Mucosa of rectum (tissue), 2 donors: ENCODE measurements at regions not wholly inside any gene's neighbourhood (a gene's known extent, or its start where the extent isn't known, plus 50 kb on each side); places are given as distances from the start of the nearest gene placed in this dataset.
A peak's percentile ranks its signal among the peaks of the same experiment; 100 is the strongest.

Experiments
- H3K27ac ChIP-seq, 2 donors: one replicate each; pipeline ENCODE4 v1.7.0; 2013; ENCODE audit warnings: inconsistent platforms in 2 of 2, low read depth in 2 of 2, low read length in 2 of 2
- H3K27me3 ChIP-seq, 2 donors: one replicate each; pipeline ENCODE4 v1.7.0; 2013; ENCODE audit warnings: low read length in 2 of 2; ENCODE audit not compliant: control insufficient read depth in 2 of 2, insufficient read depth in 2 of 2
- H3K36me3 ChIP-seq, 2 donors: one replicate each; pipeline ENCODE4 v1.7.0; 2013; ENCODE audit warnings: low read length in 2 of 2; ENCODE audit not compliant: control insufficient read depth in 2 of 2, insufficient read depth in 2 of 2
- H3K4me1 ChIP-seq, 2 donors: one replicate each; pipeline ENCODE4 v1.7.0; 2013; ENCODE audit warnings: low read length in 2 of 2, mild to moderate bottlenecking in 1 of 2; ENCODE audit not compliant: control insufficient read depth in 2 of 2, insufficient read depth in 2 of 2
- H3K4me3 ChIP-seq, 2 donors: one replicate each; pipeline ENCODE4 v1.7.0; 2013; ENCODE audit warnings: low read length in 2 of 2
- H3K9ac ChIP-seq, 2 donors: one replicate each; pipeline ENCODE4 v1.7.0; 2013; ENCODE audit warnings: low read length in 2 of 2, low read depth in 1 of 2, mild to moderate bottlenecking in 1 of 2
- H3K9me3 ChIP-seq, 2 donors: one replicate each; pipeline ENCODE4 v1.7.0; 2013; ENCODE audit warnings: low read length in 2 of 2; ENCODE audit not compliant: control insufficient read depth in 2 of 2
- donor health status: healthy.
- donor health status: Normal muscosa, but diverticular disease.

GRCh38 chr12:91940322-91940721, 205.3 kb downstream of the BTG1 start:
- Histone ChIP-seq H3K4me3 (no peak overlapping the region), H3K27ac (no peak overlapping the region), H3K9ac (no peak overlapping the region), H3K36me3 (no peaks in the 10 kb centered on the region), H3K27me3 (no peaks in the 10 kb centered on the region), H3K9me3 (no peaks in the 10 kb centered on the region), H3K4me1 (no peaks in the 10 kb centered on the region)

- Histone ChIP-seq H3K27ac (no peak overlapping the region), H3K9ac (no peak overlapping the region), H3K9me3 (no peaks in the 10 kb centered on the region), H3K4me1 (peaks cover 0 to 2% of the 10 kb centered on the region in 2 donors), H3K4me3 (no peak overlapping the region), H3K36me3 (no peaks in the 10 kb centered on the region), H3K27me3 (no peaks in the 10 kb centered on the region)
Measured at GRCh38 chr12:91937706-91938105, 207.9 kb downstream of the BTG1 start.

- Histone ChIP-seq H3K27me3 (no peaks in the 10 kb centered on the region), H3K27ac (no peak overlapping the region), H3K4me3 (no peak overlapping the region), H3K9me3 (no peaks in the 10 kb centered on the region), H3K4me1 (peaks cover 0 to 2% of the 10 kb centered on the region in 2 donors), H3K9ac (no peak overlapping the region), H3K36me3 (no peaks in the 10 kb centered on the region)
Measured at GRCh38 chr12:91937009-91937408, 208.6 kb downstream of the BTG1 start.

GRCh38 chr12:91935296-91935695, 210.3 kb downstream of the BTG1 start:
- Histone ChIP-seq H3K27me3 (no peaks in the 10 kb centered on the region), H3K27ac (no peak overlapping the region), H3K9me3 (no peaks in the 10 kb centered on the region), H3K36me3 (no peaks in the 10 kb centered on the region), H3K4me1 (peaks cover 0 to 15% of the 10 kb centered on the region in 2 donors), H3K9ac (no peak overlapping the region), H3K4me3 (no peak overlapping the region)

GRCh38 chr12:91931111-91931510, 214.5 kb downstream of the BTG1 start:
- H3K36me3 ChIP-seq = no peaks in the 10 kb centered on the region
- H3K9ac ChIP-seq = no peak overlapping the region
- H3K9me3 ChIP-seq = no peaks in the 10 kb centered on the region
- H3K27ac ChIP-seq = peak overlapping the region in 1 of 2 donors; percentile 49
- no peak overlapping the region for H3K4me3 ChIP-seq
- H3K4me1 ChIP-seq = peaks cover 0 to 15% of the 10 kb centered on the region in 2 donors
- H3K27me3 ChIP-seq = no peaks in the 10 kb centered on the region

GRCh38 chr12:91928501-91928900, 217.1 kb downstream of the BTG1 start:
- Histone ChIP-seq H3K27me3 (no peaks in the 10 kb centered on the region), H3K4me3 (no peak overlapping the region), H3K27ac (no peak overlapping the region), H3K36me3 (no peaks in the 10 kb centered on the region), H3K4me1 (peaks cover 0 to 13% of the 10 kb centered on the region in 2 donors), H3K9ac (no peak overlapping the region), H3K9me3 (no peaks in the 10 kb centered on the region)

GRCh38 chr12:91926848-91927247, 218.8 kb downstream of the BTG1 start:
- Histone ChIP-seq H3K36me3 (no peaks in the 10 kb centered on the region), H3K9me3 (no peaks in the 10 kb centered on the region), H3K27me3 (no peaks in the 10 kb centered on the region), H3K4me3 (no peak overlapping the region), H3K4me1 (peaks cover 0 to 15% of the 10 kb centered on the region in 2 donors), H3K9ac (no peak overlapping the region), H3K27ac (no peak overlapping the region)

GRCh38 chr12:91924827-91925226, 220.8 kb downstream of the BTG1 start:
- Histone ChIP-seq H3K4me3 (no peak overlapping the region), H3K9me3 (no peaks in the 10 kb centered on the region), H3K27me3 (no peaks in the 10 kb centered on the region), H3K4me1 (peaks cover 0 to 4% of the 10 kb centered on the region in 2 donors), H3K27ac (no peak overlapping the region), H3K36me3 (no peaks in the 10 kb centered on the region), H3K9ac (no peak overlapping the region)

- Histone ChIP-seq H3K9me3 (no peaks in the 10 kb centered on the region), H3K4me3 (no peak overlapping the region), H3K27ac (no peak overlapping the region), H3K36me3 (no peaks in the 10 kb centered on the region), H3K27me3 (no peaks in the 10 kb centered on the region), H3K9ac (no peak overlapping the region), H3K4me1 (peaks cover 0 to 4% of the 10 kb centered on the region in 2 donors)
Measured at GRCh38 chr12:91923864-91924263, 221.8 kb downstream of the BTG1 start.

- H3K9me3 ChIP-seq = no peaks in the 10 kb centered on the region
- no peak overlapping the region for H3K4me3 ChIP-seq
- no peaks in the 10 kb centered on the region for H3K27me3 ChIP-seq
- H3K27ac ChIP-seq = no peak overlapping the region
- peaks cover 0 to 4% of the 10 kb centered on the region in 2 donors for H3K4me1 ChIP-seq
- no peak overlapping the region for H3K9ac ChIP-seq
- no peaks in the 10 kb centered on the region for H3K36me3 ChIP-seq
Measured at GRCh38 chr12:91922674-91923073, 223.0 kb downstream of the BTG1 start.

- Histone ChIP-seq H3K36me3 (no peaks in the 10 kb centered on the region), H3K9me3 (no peaks in the 10 kb centered on the region), H3K27me3 (no peaks in the 10 kb centered on the region), H3K27ac (no peak overlapping the region), H3K4me3 (no peak overlapping the region), H3K9ac (no peak overlapping the region), H3K4me1 (peaks cover 0 to 4% of the 10 kb centered on the region in 2 donors)
Measured at GRCh38 chr12:91922139-91922538, 223.5 kb downstream of the BTG1 start.
